ENCODE measurements at regions not wholly inside any gene's neighbourhood (a gene's known extent, or its start where the extent isn't known, plus 50 kb on each side); places are given as distances from the start of the nearest gene placed in this dataset.

- Histone ChIP-seq H3K4me3 (ENCODE audit: insufficient read depth, low read depth, low read length) (no peak overlapping the region), H3K4me1 (ENCODE audit: control insufficient read depth, insufficient read depth, low read length) (peaks cover 4% of the 10 kb centered on the region), H3K36me3 (ENCODE audit: control insufficient read depth, insufficient read depth, low read length) (no peaks in the 10 kb centered on the region), H3K27ac (ENCODE audit: insufficient read depth, low read depth, low read length, poor library complexity, severe bottlenecking) (no peak overlapping the region), H3K27me3 (ENCODE audit: control insufficient read depth, insufficient read depth, low read length, poor library complexity, severe bottlenecking) (peaks cover 4% of the 10 kb centered on the region), H3K9me3 (ENCODE audit: control insufficient read depth, low read length) (no peaks in the 10 kb centered on the region)
- 92 to 94% methylated on average over 9 of the region's 9 CpGs for WGBS, 2 experiments
Observed at GRCh38 chr16:86833136-86833535, 254.8 kb downstream of the FOXL1 start.

- WGBS, 2 experiments = 55 to 56% methylated on average over 22 of the region's 22 CpGs
Observed at GRCh38 chr16:86834451-86835035, 256.2 kb downstream of the FOXL1 start.

GRCh38 chr16:86835982-86836381, 257.6 kb downstream of the FOXL1 start:
- WGBS, 2 experiments = 94 to 97% methylated on average over 11 of the region's 18 CpGs
- Histone ChIP-seq H3K4me3 (ENCODE audit: insufficient read depth, low read depth, low read length) (no peak overlapping the region), H3K27ac (ENCODE audit: insufficient read depth, low read depth, low read length, poor library complexity, severe bottlenecking) (no peak overlapping the region), H3K36me3 (ENCODE audit: control insufficient read depth, insufficient read depth, low read length) (no peaks in the 10 kb centered on the region), H3K9me3 (ENCODE audit: control insufficient read depth, low read length) (no peaks in the 10 kb centered on the region), H3K4me1 (ENCODE audit: control insufficient read depth, insufficient read depth, low read length) (no peaks in the 10 kb centered on the region), H3K27me3 (ENCODE audit: control insufficient read depth, insufficient read depth, low read length, poor library complexity, severe bottlenecking) (peaks cover 4% of the 10 kb centered on the region)

More at GRCh38 chr16:86834451-86835035, 256.2 kb downstream of the FOXL1 start:
- Histone ChIP-seq H3K27ac (ENCODE audit: insufficient read depth, low read depth, low read length, poor library complexity, severe bottlenecking) (no peak overlapping the region), H3K4me1 (ENCODE audit: control insufficient read depth, insufficient read depth, low read length) (no peaks in the 10 kb centered on the region), H3K9me3 (ENCODE audit: control insufficient read depth, low read length) (no peaks in the 10 kb centered on the region), H3K36me3 (ENCODE audit: control insufficient read depth, insufficient read depth, low read length) (no peaks in the 10 kb centered on the region), H3K4me3 (ENCODE audit: insufficient read depth, low read depth, low read length) (no peak overlapping the region), H3K27me3 (ENCODE audit: control insufficient read depth, insufficient read depth, low read length, poor library complexity, severe bottlenecking) (peaks cover 4% of the 10 kb centered on the region)

GRCh38 chr16:86836503-86837129, 258.3 kb downstream of the FOXL1 start:
- Histone ChIP-seq H3K9me3 (ENCODE audit: control insufficient read depth, low read length) (no peaks in the 10 kb centered on the region), H3K36me3 (ENCODE audit: control insufficient read depth, insufficient read depth, low read length) (no peaks in the 10 kb centered on the region), H3K27me3 (ENCODE audit: control insufficient read depth, insufficient read depth, low read length, poor library complexity, severe bottlenecking) (peaks cover 4% of the 10 kb centered on the region), H3K4me1 (ENCODE audit: control insufficient read depth, insufficient read depth, low read length) (no peaks in the 10 kb centered on the region), H3K4me3 (ENCODE audit: insufficient read depth, low read depth, low read length) (no peak overlapping the region), H3K27ac (ENCODE audit: insufficient read depth, low read depth, low read length, poor library complexity, severe bottlenecking) (no peak overlapping the region)
- WGBS, 2 experiments = 95 to 97% methylated on average over 11 of the region's 11 CpGs

- no peak overlapping the region for H3K27ac ChIP-seq (ENCODE audit: insufficient read depth, low read depth, low read length, poor library complexity, severe bottlenecking)
- WGBS, 2 experiments = 94 to 95% methylated on average over 12 of the region's 12 CpGs
- no peaks in the 10 kb centered on the region for H3K4me1 ChIP-seq (ENCODE audit: control insufficient read depth, insufficient read depth, low read length)
- no peaks in the 10 kb centered on the region for H3K9me3 ChIP-seq (ENCODE audit: control insufficient read depth, low read length)
- no peaks in the 10 kb centered on the region for H3K36me3 ChIP-seq (ENCODE audit: control insufficient read depth, insufficient read depth, low read length)
- H3K27me3 ChIP-seq (ENCODE audit: control insufficient read depth, insufficient read depth, low read length, poor library complexity, severe bottlenecking) = no peaks in the 10 kb centered on the region
- no peak overlapping the region for H3K4me3 ChIP-seq (ENCODE audit: insufficient read depth, low read depth, low read length)
Observed at GRCh38 chr16:86843812-86844211, 265.5 kb downstream of the FOXL1 start.

- Histone ChIP-seq H3K27me3 (ENCODE audit: control insufficient read depth, insufficient read depth, low read length, poor library complexity, severe bottlenecking) (no peaks in the 10 kb centered on the region), H3K4me3 (ENCODE audit: insufficient read depth, low read depth, low read length) (no peak overlapping the region), H3K36me3 (ENCODE audit: control insufficient read depth, insufficient read depth, low read length) (no peaks in the 10 kb centered on the region), H3K27ac (ENCODE audit: insufficient read depth, low read depth, low read length, poor library complexity, severe bottlenecking) (no peak overlapping the region), H3K9me3 (ENCODE audit: control insufficient read depth, low read length) (no peaks in the 10 kb centered on the region), H3K4me1 (ENCODE audit: control insufficient read depth, insufficient read depth, low read length) (no peaks in the 10 kb centered on the region)
- WGBS, 2 experiments = 91 to 96% methylated on average over 16 of the region's 16 CpGs
Observed at GRCh38 chr16:86844695-86845094, 266.3 kb downstream of the FOXL1 start.

- 94 to 96% methylated on average over 7 of the region's 7 CpGs for WGBS, 2 experiments
- H3K4me1 ChIP-seq (ENCODE audit: control insufficient read depth, insufficient read depth, low read length) = no peaks in the 10 kb centered on the region
- H3K27ac ChIP-seq (ENCODE audit: insufficient read depth, low read depth, low read length, poor library complexity, severe bottlenecking) = no peak overlapping the region
- no peak overlapping the region for H3K4me3 ChIP-seq (ENCODE audit: insufficient read depth, low read depth, low read length)
- no peaks in the 10 kb centered on the region for H3K36me3 ChIP-seq (ENCODE audit: control insufficient read depth, insufficient read depth, low read length)
- H3K9me3 ChIP-seq (ENCODE audit: control insufficient read depth, low read length) = no peaks in the 10 kb centered on the region
- H3K27me3 ChIP-seq (ENCODE audit: control insufficient read depth, insufficient read depth, low read length, poor library complexity, severe bottlenecking) = no peaks in the 10 kb centered on the region
Observed at GRCh38 chr16:86846136-86846535, 267.8 kb downstream of the FOXL1 start.

GRCh38 chr16:86848821-86849220, 270.5 kb downstream of the FOXL1 start:
- Histone ChIP-seq H3K27ac (ENCODE audit: insufficient read depth, low read depth, low read length, poor library complexity, severe bottlenecking) (no peak overlapping the region), H3K9me3 (ENCODE audit: control insufficient read depth, low read length) (no peaks in the 10 kb centered on the region), H3K36me3 (ENCODE audit: control insufficient read depth, insufficient read depth, low read length) (no peaks in the 10 kb centered on the region), H3K4me1 (ENCODE audit: control insufficient read depth, insufficient read depth, low read length) (no peaks in the 10 kb centered on the region), H3K27me3 (ENCODE audit: control insufficient read depth, insufficient read depth, low read length, poor library complexity, severe bottlenecking) (no peaks in the 10 kb centered on the region), H3K4me3 (ENCODE audit: insufficient read depth, low read depth, low read length) (no peak overlapping the region)
- WGBS, 2 experiments = 88 to 90% methylated on average over 8 of the region's 8 CpGs

GRCh38 chr16:86850670-86851069, 272.3 kb downstream of the FOXL1 start:
- WGBS, 2 experiments = 75 to 78% methylated on average over 12 of the region's 12 CpGs
- no peaks in the 10 kb centered on the region for H3K4me1 ChIP-seq (ENCODE audit: control insufficient read depth, insufficient read depth, low read length)
- no peak overlapping the region for H3K4me3 ChIP-seq (ENCODE audit: insufficient read depth, low read depth, low read length)
- H3K27me3 ChIP-seq (ENCODE audit: control insufficient read depth, insufficient read depth, low read length, poor library complexity, severe bottlenecking) = no peaks in the 10 kb centered on the region
- no peak overlapping the region for H3K27ac ChIP-seq (ENCODE audit: insufficient read depth, low read depth, low read length, poor library complexity, severe bottlenecking)
- no peaks in the 10 kb centered on the region for H3K36me3 ChIP-seq (ENCODE audit: control insufficient read depth, insufficient read depth, low read length)
- H3K9me3 ChIP-seq (ENCODE audit: control insufficient read depth, low read length) = no peaks in the 10 kb centered on the region

GRCh38 chr16:86852135-86852534, 273.8 kb downstream of the FOXL1 start:
- WGBS, 2 experiments = 96 to 98% methylated on average over 2 of the region's 2 CpGs
- H3K4me3 ChIP-seq (ENCODE audit: insufficient read depth, low read depth, low read length) = no peak overlapping the region
- H3K27ac ChIP-seq (ENCODE audit: insufficient read depth, low read depth, low read length, poor library complexity, severe bottlenecking) = no peak overlapping the region
- no peaks in the 10 kb centered on the region for H3K27me3 ChIP-seq (ENCODE audit: control insufficient read depth, insufficient read depth, low read length, poor library complexity, severe bottlenecking)
- H3K9me3 ChIP-seq (ENCODE audit: control insufficient read depth, low read length) = no peaks in the 10 kb centered on the region
- H3K36me3 ChIP-seq (ENCODE audit: control insufficient read depth, insufficient read depth, low read length) = no peaks in the 10 kb centered on the region
- H3K4me1 ChIP-seq (ENCODE audit: control insufficient read depth, insufficient read depth, low read length) = no peaks in the 10 kb centered on the region
